ENCODE measurements at regions not wholly inside any gene's neighbourhood (a gene's known extent, or its start where the extent isn't known, plus 50 kb on each side); places are given as distances from the start of the nearest gene placed in this dataset.
"Not testable (repeated sequence)": the region's sequence is repeated elsewhere in the genome, so short reads cannot be mapped to it uniquely, and the experiment has no call there.

GRCh38 chr1:30450818-30451233, 272.6 kb downstream of the MATN1 start:
- DNase-seq = no peak

DNA sequence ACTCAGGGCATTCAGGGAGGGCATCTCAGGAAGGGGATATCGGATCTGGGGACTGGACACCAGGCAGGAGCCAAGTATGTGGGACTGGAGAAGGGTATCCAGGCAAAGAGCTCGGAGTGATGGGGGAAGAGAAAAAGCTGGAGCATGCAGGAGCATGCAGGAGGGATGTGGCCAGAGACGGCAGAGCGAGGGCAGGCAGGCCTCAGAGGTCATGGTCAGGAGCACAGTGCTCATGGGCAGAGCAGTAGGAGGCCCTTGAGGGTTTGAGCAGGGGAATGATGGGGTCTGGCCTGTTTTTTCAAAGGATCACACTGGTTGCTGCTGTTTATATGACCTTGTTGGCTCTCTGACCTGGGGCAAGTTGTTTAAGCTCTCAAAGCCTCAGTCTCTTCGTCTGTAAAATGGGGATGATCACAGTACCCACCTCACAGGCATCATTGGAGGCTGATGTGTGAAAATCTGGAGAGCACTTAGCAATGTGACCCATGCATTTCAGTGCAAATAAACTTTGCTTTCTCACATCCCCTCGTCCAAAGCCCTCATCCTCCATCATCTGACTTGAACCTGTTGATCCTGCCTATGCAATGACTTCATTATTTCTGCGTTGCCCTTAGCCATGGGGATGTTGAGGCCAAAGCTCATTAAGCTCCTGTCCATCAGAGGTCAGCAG, 273.1 kb downstream of the MATN1 start:
- DNase-seq = no peak

GRCh38 chr1:30449428-30450147, 273.8 kb downstream of the MATN1 start:
- DNase-seq = no peak

DNA sequence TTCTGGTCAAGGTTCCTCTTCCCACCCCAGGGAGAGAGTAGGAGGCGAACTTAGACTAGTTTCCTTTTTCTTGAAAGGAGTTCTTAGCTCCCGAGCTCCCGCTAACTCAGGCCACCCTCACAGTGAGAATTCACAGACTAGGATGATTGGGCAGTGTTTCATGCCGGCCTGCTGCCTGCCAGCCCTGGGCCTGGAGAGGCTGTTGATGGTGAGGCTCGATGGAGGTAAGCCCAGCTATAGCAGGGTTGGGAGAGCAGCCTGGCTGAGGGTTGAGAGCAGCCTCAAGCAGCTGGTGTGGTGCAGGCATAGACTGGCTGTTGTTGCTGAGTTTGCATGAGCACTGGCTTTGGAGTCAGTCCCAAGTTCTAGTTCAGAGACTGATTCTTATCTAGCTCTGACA, 274.4 kb downstream of the MATN1 start:
- DNase-seq = no peak

- DNase-seq = no peak
These were observed 275.7 kb downstream of the MATN1 start for GRCh38 chr1:30447701-30448100.

DNA sequence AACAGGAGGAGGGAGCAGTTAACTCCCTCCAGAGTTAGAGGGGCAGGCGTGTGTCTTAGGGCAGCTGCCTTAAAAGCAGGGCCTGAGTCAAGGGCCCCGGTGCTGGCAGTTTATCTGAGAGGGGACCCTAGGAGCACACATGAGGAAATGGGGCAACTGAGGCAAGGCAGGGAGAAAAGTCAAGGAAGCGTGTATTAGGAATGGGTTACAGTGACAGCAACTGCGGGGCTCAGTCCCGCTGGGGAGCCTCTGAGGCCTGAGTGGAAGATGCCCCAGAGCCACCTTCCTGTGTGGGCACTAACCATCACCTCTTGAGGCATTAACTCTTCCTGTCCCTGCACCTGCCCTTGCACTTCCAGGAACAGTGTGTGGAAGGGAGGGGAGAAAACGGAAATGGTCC, 276.3 kb downstream of the MATN1 start:
- no peak for DNase-seq

- DNase-seq = no peak
These were observed 276.9 kb downstream of the MATN1 start for GRCh38 chr1:30446508-30446907.

GRCh38 chr1:30446095-30446494, 277.3 kb downstream of the MATN1 start:
- no peak for DNase-seq

DNA sequence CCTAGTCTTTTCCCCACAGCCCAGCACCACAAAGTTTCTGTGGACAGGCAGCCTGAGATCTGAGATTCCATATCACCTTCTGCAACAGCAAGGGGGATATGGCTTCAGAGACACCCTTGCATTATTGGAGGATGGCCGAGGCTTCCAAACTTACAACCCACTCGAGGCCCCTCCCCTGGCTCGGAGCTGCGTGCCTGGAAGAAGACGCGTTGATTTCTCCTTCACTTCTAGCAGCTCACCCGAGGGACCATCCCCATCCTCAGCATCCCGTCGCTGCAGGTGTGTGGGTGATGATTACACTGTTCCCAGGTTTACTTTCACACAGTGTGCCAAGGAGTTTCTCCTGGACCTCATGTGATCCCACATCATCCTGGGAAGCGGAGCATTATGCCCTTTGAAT, 277.9 kb downstream of the MATN1 start:
- DNase-seq = no peak

DNA sequence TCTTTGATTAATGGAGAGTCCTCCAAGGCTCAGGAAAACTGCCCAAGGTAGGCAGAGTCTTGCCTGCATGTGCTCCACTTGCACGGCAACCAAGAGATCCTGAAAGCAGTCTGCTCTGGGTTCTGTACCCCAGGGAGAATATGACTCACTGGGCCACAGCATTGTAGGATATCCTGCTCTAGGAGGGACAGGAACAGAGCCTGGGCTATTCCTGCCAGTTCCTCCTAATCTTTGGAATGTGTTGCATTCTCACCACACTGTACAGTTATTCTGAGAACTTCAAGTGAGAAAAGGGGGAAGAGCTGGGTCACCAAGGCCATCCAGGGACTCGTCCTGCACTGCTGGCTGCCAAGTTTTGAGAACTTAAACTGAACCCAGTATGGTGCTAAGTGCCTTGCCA, 278.5 kb downstream of the MATN1 start:
- no peak for DNase-seq

DNA sequence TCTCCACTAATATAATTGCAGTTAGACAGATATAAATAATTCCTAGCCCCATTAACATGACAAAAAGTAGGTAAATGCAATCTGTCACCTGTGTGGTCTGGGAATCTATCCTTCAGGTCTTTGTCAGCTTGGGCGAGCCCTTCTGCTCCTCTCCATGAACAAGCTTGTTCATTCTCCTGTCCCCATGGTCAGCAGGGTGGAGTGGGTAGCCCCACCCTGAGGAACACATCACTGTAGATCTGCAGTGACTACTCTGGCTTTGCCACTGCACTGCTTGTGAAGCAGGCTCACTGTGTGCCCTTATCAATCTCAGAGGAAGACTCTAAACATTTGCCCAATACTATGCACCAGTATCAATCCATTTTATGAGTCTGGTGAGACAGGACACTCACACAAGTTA, 279.0 kb downstream of the MATN1 start:
- no peak for DNase-seq

DNA sequence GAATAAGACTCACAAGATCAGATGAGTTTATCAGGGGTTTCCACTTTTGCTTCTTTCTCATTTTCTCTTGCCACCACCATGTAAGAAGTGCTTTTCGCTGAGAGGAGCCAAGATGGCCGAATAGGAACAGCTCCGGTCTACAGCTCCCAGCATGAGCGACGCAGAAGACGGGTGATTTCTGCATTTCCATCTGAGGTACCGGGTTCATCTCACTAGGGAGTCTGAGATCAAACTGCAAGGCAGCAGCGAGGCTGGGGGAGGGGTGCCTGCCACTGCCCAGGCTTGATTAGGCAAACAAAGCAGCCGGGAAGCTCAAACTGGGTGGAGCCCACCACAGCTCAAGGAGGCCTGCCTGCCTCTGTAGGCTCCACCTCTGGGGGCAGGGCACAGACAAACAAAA, 285.1 kb downstream of the MATN1 start:
- DNase-seq = not testable (repeated sequence)

DNA sequence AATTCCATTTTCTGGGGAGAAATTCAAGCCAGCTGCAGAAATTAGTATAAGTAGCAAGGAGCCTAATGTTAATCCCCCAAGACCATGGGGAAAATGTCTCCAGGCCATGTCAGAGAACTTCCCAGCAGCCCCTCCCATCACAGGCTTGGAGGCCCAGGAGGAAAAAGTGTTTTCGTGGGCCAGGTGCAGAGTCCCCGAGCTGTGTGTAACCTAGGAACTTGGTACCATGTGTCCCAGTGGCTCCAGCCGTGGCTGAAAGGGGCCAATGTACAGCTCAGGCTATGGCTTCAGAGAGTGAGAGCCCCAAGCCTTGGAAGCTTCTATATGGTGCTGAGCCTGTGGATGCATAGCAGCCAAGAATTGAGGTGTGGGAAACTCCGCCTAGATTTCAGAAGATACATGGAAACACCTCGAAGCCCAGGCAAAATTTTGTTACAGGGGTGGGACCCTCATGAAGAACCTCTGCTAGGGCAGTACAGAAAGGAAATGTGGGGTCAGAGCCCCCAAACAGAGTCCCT, 286.3 kb downstream of the MATN1 start:
- DNase-seq = no peak

- no peak for DNase-seq
These were observed 295.8 kb downstream of the MATN1 start for GRCh38 chr1:30427545-30427944.

DNA sequence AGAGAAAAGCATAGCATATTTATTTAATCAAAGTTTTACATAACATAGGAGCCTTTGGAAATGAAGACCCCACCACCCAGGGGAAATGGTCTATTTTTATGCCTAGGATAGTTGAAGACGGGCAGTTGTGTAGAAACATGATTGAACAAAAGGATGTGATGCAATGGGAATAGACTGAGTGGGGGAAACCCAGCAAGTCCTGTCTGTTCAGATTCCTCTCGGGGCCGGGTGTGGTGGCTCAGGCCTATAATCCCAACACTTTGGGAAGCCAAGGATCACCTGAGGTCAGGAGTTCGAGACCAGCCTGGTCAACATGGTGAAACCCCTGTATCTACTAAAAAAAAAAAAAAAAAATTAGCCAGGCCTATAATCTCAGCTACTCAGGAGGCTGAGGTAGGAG, 298.3 kb downstream of the MATN1 start:
- DNase-seq = no peak

DNA sequence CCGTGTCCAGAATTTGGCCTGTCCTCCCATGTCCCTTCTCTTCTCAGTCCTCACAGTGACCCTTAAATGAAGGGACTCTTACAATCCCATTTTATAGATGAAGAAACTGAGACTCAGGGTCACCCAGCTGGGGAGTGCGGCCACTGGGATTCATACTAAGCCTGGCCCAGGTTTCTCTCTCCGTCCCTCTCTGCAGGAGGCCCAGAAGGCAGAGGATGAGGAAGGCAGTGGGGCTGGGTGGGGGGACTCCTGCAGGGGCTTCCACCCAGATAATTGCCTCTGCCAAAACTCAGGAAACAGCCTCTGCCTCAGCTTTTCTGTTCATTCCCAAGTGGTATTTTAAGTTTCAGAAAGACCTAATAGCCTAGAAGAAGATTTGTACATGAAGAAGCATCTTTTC, 299.8 kb downstream of the MATN1 start:
- no peak for DNase-seq

- DNase-seq = no peak
These were observed 301.1 kb downstream of the MATN1 start for GRCh38 chr1:30422251-30422650.

GRCh38 chr1:30420519-30421050, 302.8 kb downstream of the MATN1 start:
- no peak for DNase-seq

- no peak for DNase-seq
These were observed 303.6 kb downstream of the MATN1 start for GRCh38 chr1:30419831-30420230.

DNA sequence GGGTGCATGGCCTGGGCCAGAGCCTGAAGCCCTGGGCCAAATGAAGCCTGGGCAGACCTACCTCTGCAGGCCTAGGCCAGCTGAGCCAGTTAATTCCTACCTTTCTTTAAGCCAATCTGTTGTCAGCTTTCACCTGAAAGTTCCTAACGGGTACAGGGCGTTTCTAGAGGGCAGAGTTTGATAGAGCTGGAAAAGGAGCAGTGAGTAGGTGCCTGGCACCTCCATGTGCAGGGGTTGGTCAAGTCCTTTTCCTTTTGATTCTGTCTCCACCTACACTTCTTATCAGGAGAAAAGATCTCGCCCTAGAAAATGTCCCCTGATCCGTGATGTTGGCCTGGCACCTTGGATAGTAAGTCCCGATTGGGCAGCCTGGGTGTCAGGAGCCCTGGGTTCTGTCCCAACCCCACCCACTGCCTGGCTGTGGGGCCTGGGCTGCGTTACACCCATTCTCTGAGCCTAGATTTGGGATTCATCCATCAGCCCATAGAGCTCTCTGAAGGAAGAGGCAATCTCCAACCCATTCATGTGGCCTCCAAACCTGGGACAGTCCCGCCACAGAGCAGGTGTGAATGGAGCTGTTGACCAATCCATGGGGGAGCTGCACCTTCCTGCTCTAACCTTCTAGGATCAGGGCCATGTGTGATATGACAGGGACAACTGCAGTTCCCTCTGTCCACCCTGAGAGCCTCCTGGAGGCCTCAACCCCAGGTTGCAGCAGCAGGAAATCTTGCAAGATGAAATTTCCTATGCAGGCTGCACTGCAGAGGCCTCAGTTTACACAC, 304.3 kb downstream of the MATN1 start:
- DNase-seq = no peak

GRCh38 chr1:30418061-30418938, 305.1 kb downstream of the MATN1 start:
- DNase-seq = no peak

GRCh38 chr1:30417701-30418046, 305.7 kb downstream of the MATN1 start:
- DNase-seq = no peak
